Colonic mucosa (tissue), 4 donors: ENCODE measurements at regions not wholly inside any gene's neighbourhood (a gene's known extent, or its start where the extent isn't known, plus 50 kb on each side); places are given as distances from the start of the nearest gene placed in this dataset.

Experiments used
- DNase-seq: peaks from one replicate; pipeline ENCODE4 v3.0.0-alpha.2; 2020
- H3K27ac ChIP-seq: fragments of 200-600 bp; one replicate; pipeline ENCODE4 v1.8.0; 2021
- H3K27me3 ChIP-seq: fragments of 200-600 bp; one replicate; pipeline ENCODE4 v1.8.0; 2021
- H3K36me3 ChIP-seq: fragments of 200-600 bp; one replicate; pipeline ENCODE4 v1.8.0; 2021
- H3K4me1 ChIP-seq: fragments of 200-600 bp; one replicate; pipeline ENCODE4 v1.8.0; 2021; ENCODE audit warnings: mild to moderate bottlenecking
- H3K4me3 ChIP-seq: fragments of 200-600 bp; one replicate; pipeline ENCODE4 v1.8.0; 2021
- H3K9ac ChIP-seq, 2 donors: one replicate each; pipeline ENCODE4 v1.7.0; 2013; ENCODE audit warnings: control low read depth in 2 of 2, low read depth in 2 of 2, low read length in 2 of 2
- H3K9me3 ChIP-seq: fragments of 200-600 bp; one replicate; pipeline ENCODE4 v1.8.0; 2021
- intact Hi-C: fragments of 100-400 bp; cut with DNase I; formaldehyde crosslinking; loops from one replicate; pipeline ENCODE4 v1.14.1; 2022
- TF ChIP-seq, protein P1 (sequence below): fragments of 200-600 bp; IDR thresholded peaks from one replicate; pipeline ENCODE4 v1.8.0; 2022; ENCODE audit warnings: antibody characterized with exemption, mild to moderate bottlenecking
- donor health status: healthy.
- donor health status: DM: no; HTN: no; CAD: no.
- donor health status: DM: no; HTN: no; CAD: no.

DNA sequence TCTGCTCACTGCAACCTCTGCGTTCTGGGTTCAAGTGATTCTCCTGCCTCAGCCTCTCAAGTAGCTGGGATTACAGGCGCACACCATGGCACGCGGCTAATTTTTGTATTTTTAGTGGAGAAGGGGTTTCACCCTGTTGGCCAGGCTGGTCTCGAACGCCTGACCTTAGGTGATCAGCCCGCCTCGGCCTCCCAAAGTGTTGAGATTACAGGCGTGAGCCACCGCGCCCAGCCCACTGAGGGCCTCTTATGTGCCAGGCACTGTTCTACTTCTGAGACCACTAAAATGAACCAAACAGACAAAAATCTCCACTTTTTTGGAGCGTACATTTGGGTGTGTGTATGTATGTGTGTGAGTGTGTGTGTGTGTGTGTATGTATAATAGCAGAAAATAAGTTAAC lies 117.2 kb upstream of the H2AZ1 start:
- no peaks in the 10 kb centered on the region for H3K4me1 ChIP-seq
- no peaks in the 10 kb centered on the region for H3K9me3 ChIP-seq
- H3K9ac ChIP-seq = no peak overlapping the region
- no peak for DNase-seq
- intact Hi-C loops = no loop called here
- no peak overlapping the region for H3K4me3 ChIP-seq
- TF ChIP-seq, protein P1, sequence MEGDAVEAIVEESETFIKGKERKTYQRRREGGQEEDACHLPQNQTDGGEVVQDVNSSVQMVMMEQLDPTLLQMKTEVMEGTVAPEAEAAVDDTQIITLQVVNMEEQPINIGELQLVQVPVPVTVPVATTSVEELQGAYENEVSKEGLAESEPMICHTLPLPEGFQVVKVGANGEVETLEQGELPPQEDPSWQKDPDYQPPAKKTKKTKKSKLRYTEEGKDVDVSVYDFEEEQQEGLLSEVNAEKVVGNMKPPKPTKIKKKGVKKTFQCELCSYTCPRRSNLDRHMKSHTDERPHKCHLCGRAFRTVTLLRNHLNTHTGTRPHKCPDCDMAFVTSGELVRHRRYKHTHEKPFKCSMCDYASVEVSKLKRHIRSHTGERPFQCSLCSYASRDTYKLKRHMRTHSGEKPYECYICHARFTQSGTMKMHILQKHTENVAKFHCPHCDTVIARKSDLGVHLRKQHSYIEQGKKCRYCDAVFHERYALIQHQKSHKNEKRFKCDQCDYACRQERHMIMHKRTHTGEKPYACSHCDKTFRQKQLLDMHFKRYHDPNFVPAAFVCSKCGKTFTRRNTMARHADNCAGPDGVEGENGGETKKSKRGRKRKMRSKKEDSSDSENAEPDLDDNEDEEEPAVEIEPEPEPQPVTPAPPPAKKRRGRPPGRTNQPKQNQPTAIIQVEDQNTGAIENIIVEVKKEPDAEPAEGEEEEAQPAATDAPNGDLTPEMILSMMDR = no peak
- no peaks in the 10 kb centered on the region for H3K27me3 ChIP-seq
- no peak overlapping the region for H3K27ac ChIP-seq
- no peaks in the 10 kb centered on the region for H3K36me3 ChIP-seq

DNA sequence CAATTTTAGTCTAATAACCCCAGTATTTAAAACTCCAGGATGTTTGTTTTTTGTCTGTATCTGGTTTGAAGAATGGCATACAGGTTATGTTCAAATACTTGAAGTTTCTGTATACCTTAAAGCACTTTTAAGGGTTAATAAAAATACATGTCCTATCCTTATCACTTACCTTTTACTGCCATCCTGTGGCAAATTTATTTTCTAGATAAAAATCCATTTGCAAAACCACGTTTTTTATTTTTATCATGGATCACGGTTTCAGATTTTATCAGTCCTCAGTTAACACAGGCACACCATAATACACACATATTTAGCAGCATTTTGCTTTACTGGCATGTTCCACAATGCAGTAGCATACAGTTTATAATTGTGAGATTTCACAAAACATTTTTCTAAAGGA lies 113.3 kb upstream of the H2AZ1 start:
- TF ChIP-seq, protein P1 = no peak
- no peaks in the 10 kb centered on the region for H3K4me1 ChIP-seq
- H3K4me3 ChIP-seq = no peak overlapping the region
- H3K27me3 ChIP-seq = no peaks in the 10 kb centered on the region
- no peak overlapping the region for H3K9ac ChIP-seq
- intact Hi-C loops = no loop called here
- H3K9me3 ChIP-seq = no peaks in the 10 kb centered on the region
- H3K36me3 ChIP-seq = no peaks in the 10 kb centered on the region
- no peak for DNase-seq
- H3K27ac ChIP-seq = no peak overlapping the region

DNA sequence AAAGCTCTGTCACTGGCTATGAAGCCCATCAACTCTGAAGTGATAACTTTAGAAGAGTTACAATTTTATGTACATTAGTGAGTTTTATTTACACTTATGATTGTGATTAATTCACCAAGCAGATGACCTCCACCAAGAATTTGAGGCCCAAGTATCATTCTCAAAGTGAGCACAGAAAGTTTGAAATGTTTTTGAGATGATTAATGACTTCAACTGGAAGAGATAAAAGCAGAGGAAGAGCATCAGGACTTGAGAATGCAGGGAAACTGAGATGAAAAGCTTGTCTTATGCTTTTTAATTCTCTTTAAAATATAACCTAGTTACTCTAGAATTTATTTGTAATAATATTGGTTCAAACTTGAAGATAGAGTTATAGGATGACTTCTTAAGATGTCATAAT lies 112.8 kb upstream of the H2AZ1 start:
- Histone ChIP-seq H3K36me3 (no peaks in the 10 kb centered on the region), H3K9ac (no peak overlapping the region), H3K27me3 (no peaks in the 10 kb centered on the region), H3K27ac (no peak overlapping the region), H3K4me1 (no peaks in the 10 kb centered on the region), H3K9me3 (no peaks in the 10 kb centered on the region), H3K4me3 (no peak overlapping the region)
- TF ChIP-seq, protein P1 = no peak
- DNase-seq = no peak
- intact Hi-C loops = no loop called here

DNA sequence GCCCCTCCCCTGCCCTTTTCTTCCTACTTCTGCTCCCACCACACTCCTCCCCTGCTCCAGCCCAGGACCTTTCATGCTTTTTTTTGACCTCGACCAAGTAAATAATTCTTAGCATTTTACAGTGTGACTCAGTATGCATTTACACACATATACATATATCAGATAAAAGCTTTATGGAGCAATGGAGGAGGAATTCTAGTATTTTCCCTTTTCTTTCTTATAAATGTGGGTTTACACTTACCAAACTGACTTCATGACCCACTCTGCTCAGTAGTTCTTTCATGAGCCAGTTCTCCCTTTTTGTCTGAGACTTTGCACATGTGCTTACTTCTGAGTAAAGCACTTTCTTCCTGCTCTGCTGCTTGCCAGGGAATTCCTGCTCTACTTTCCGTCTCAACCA lies 111.8 kb upstream of the H2AZ1 start:
- no peak for DNase-seq
- no peaks in the 10 kb centered on the region for H3K9me3 ChIP-seq
- H3K36me3 ChIP-seq = no peaks in the 10 kb centered on the region
- no peak overlapping the region for H3K4me3 ChIP-seq
- intact Hi-C loops = no loop called here
- H3K9ac ChIP-seq = no peak overlapping the region
- TF ChIP-seq, protein P1 = no peak
- H3K27ac ChIP-seq = no peak overlapping the region
- no peaks in the 10 kb centered on the region for H3K27me3 ChIP-seq
- H3K4me1 ChIP-seq = no peaks in the 10 kb centered on the region

DNA sequence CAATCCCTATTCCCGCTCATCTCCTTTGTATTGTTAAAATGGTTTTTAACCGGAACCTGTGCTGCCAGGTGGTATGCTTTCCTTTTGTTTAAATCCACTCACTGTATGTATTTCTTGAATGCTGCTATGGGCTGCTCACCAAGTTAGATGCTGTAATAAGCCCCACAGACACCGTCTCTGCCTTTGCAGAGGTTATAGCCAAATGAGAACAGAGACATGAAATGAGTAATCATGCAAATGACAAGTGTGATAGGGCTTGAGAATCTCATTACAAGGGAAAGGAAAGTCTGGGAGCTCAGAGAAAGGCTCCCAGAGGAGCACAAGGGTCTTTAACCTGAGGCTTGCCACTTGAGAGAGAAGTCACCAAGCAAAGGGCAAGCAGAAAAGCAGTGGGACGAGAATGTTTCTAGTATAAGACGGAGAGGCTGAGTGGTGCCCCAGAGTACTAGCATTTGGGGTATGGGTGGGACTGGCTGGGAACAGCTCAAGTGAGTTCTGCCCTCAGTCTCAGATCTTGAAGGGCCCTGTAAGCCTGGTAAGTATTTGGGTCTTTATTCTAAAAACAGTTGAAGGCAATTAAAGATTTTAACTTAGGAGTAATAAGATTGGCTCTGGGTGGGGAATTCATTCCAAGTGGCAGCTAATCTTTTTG lies 110.8 kb upstream of the H2AZ1 start:
- Histone ChIP-seq H3K9me3 (no peaks in the 10 kb centered on the region), H3K9ac (no peak overlapping the region), H3K4me3 (no peak overlapping the region), H3K27me3 (no peaks in the 10 kb centered on the region), H3K27ac (no peak overlapping the region), H3K4me1 (no peaks in the 10 kb centered on the region), H3K36me3 (no peaks in the 10 kb centered on the region)
- TF ChIP-seq, protein P1 = no peak
- no peak for DNase-seq
- intact Hi-C loops = no loop called here
